H9 (cell line): ENCODE measurements at regions not wholly inside any gene's neighbourhood (a gene's known extent, or its start where the extent isn't known, plus 50 kb on each side); places are given as distances from the start of the nearest gene placed in this dataset.

Experiments used
- DNase-seq: peaks from one replicate; pipeline ENCODE4 v3.0.0-alpha.2; 2017
- H2AFZ ChIP-seq: one replicate; pipeline ENCODE4 v1.6.1; 2013; ENCODE audit warnings: mild to moderate bottlenecking, low read length, control low read depth, moderate library complexity
- H2AK5ac ChIP-seq: 2 replicates; pipeline ENCODE4 v1.6.1; 2013; ENCODE audit warnings: low read length, control low read depth, mixed read lengths; ENCODE audit not compliant: insufficient read length
- H2BK120ac ChIP-seq: one replicate; pipeline ENCODE4 v1.6.1; 2013; ENCODE audit warnings: low read depth, mild to moderate bottlenecking, low read length, control low read depth, inconsistent platforms; ENCODE audit not compliant: poor library complexity, severe bottlenecking
- H2BK12ac ChIP-seq: 2 replicates; pipeline ENCODE4 v1.6.1; 2013; ENCODE audit warnings: low read length, control low read depth, mixed read lengths, low read depth; ENCODE audit not compliant: insufficient read length
- H2BK15ac ChIP-seq: 2 replicates; pipeline ENCODE4 v1.6.1; 2013; ENCODE audit warnings: low read depth, low read length, control low read depth
- H2BK20ac ChIP-seq: one replicate; pipeline ENCODE4 v1.6.1; 2013; ENCODE audit warnings: low read depth, mild to moderate bottlenecking, low read length, control low read depth, inconsistent platforms; ENCODE audit not compliant: poor library complexity, severe bottlenecking
- H2BK5ac ChIP-seq: 2 replicates; pipeline ENCODE4 v1.6.1; 2013; ENCODE audit warnings: low read length, control low read depth, mixed read lengths; ENCODE audit not compliant: insufficient read length
- H3K14ac ChIP-seq: 2 replicates; pipeline ENCODE4 v1.6.1; 2013; ENCODE audit warnings: low read length, control low read depth; ENCODE audit not compliant: insufficient read depth
- H3K18ac ChIP-seq: 2 replicates; pipeline ENCODE4 v1.6.1; 2013; ENCODE audit warnings: low read depth, mild to moderate bottlenecking, mixed read lengths, low read length, control low read depth; ENCODE audit not compliant: insufficient read length
- H3K23ac ChIP-seq: 2 replicates; pipeline ENCODE4 v1.6.1; 2013; ENCODE audit warnings: low read length, control low read depth, mixed read lengths, low read depth; ENCODE audit not compliant: insufficient read length
- H3K23me2 ChIP-seq: 2 replicates; pipeline ENCODE4 v1.6.1; 2013; ENCODE audit warnings: low read depth, mild to moderate bottlenecking, mixed read lengths, low read length, control low read depth; ENCODE audit not compliant: insufficient read length, poor library complexity, severe bottlenecking
- H3K27ac ChIP-seq: 2 replicates; pipeline ENCODE4 v1.5.1; 2013; ENCODE audit warnings: low read length, control low read depth, mixed read lengths, low read depth; ENCODE audit not compliant: insufficient read length
- H3K27me3 ChIP-seq: 2 replicates; pipeline ENCODE4 v1.6.1; 2013; ENCODE audit warnings: low read length, control low read depth, inconsistent platforms; ENCODE audit not compliant: insufficient read depth
- H3K4ac ChIP-seq: 2 replicates; pipeline ENCODE4 v1.6.1; 2013; ENCODE audit warnings: low read depth, mild to moderate bottlenecking, control low read depth, inconsistent platforms, low read length, moderate library complexity
- H3K4me1 ChIP-seq: 2 replicates; pipeline ENCODE4 v1.6.1; 2013; ENCODE audit warnings: low read length, control low read depth, inconsistent platforms; ENCODE audit not compliant: insufficient read depth
- H3K4me2 ChIP-seq: 2 replicates; pipeline ENCODE4 v1.6.1; 2013; ENCODE audit warnings: low read length, control low read depth, mixed read lengths; ENCODE audit not compliant: insufficient read length, insufficient read depth
- H3K56ac ChIP-seq: 2 replicates; pipeline ENCODE4 v1.6.1; 2013; ENCODE audit warnings: low read depth, mild to moderate bottlenecking, mixed read lengths, low read length, control low read depth; ENCODE audit not compliant: insufficient read length
- H3K79me1 ChIP-seq: 2 replicates; pipeline ENCODE4 v1.6.1; 2013; ENCODE audit warnings: low read depth, mild to moderate bottlenecking, moderate library complexity, low read length, control low read depth, inconsistent platforms; ENCODE audit not compliant: insufficient read depth, poor library complexity, severe bottlenecking
- H3K79me2 ChIP-seq: 2 replicates; pipeline ENCODE4 v1.6.1; 2013; ENCODE audit warnings: low read length, control low read depth, inconsistent platforms; ENCODE audit not compliant: insufficient read depth
- H3K9ac ChIP-seq: 2 replicates; pipeline ENCODE4 v1.6.1; 2013; ENCODE audit warnings: low read length, control low read depth, mixed read lengths; ENCODE audit not compliant: insufficient read length; ENCODE audit errors: extremely low read depth
- H3K9me3 ChIP-seq: one replicate; pipeline ENCODE4 v1.6.1; 2013; ENCODE audit warnings: low read depth, low read length, inconsistent platforms; ENCODE audit not compliant: control insufficient read depth
- H3T11ph ChIP-seq: one replicate; pipeline ENCODE4 v1.6.1; 2013; ENCODE audit warnings: mild to moderate bottlenecking, low read length, control low read depth, inconsistent platforms
- H4K20me1 ChIP-seq: one replicate; pipeline ENCODE4 v1.6.1; 2013; ENCODE audit not compliant: control insufficient read depth, insufficient read length, insufficient read depth
- H4K5ac ChIP-seq: 2 replicates; pipeline ENCODE4 v1.6.1; 2013; ENCODE audit warnings: low read depth, mild to moderate bottlenecking, mixed read lengths, low read length, control low read depth; ENCODE audit not compliant: insufficient read length
- H4K8ac ChIP-seq: replicated peaks from 2 replicates; pipeline ENCODE4 v1.6.1; 2013; ENCODE audit warnings: low read length, control low read depth, mixed read lengths, low read depth; ENCODE audit not compliant: insufficient read length
- H4K91ac ChIP-seq: 2 replicates; pipeline ENCODE4 v1.6.1; 2013; ENCODE audit warnings: low read depth, mild to moderate bottlenecking, moderate library complexity, mixed read lengths, low read length, control low read depth; ENCODE audit not compliant: insufficient read length
- H3K27ac Mint-ChIP-seq, 3 experiments: 2 replicates in 2 of 3; 3 replicates in 1 of 3; pipeline ENCODE4 v1.8.0; 2020 to 2021; ENCODE audit warnings: mixed read lengths in 3 of 3, mild to moderate bottlenecking in 1 of 3, moderate library complexity in 1 of 3
- H3K27me3 Mint-ChIP-seq: 2 replicates; pipeline ENCODE4 v1.8.0; 2021; ENCODE audit warnings: low read depth, mild to moderate bottlenecking, moderate library complexity, mixed read lengths
- H3K36me3 Mint-ChIP-seq, 3 experiments: 2 replicates in 2 of 3; 3 replicates in 1 of 3; pipeline ENCODE4 v1.8.0; 2020 to 2021; ENCODE audit warnings: low read depth in 3 of 3, mixed read lengths in 3 of 3; ENCODE audit not compliant: insufficient read depth in 1 of 3
- H3K4me1 Mint-ChIP-seq, 2 experiments: 2 replicates each; pipeline ENCODE4 v1.8.0; 2020; ENCODE audit warnings: mixed read lengths in 2 of 2
- H3K4me3 Mint-ChIP-seq, 2 experiments: 2 replicates in 1 of 2; 3 replicates in 1 of 2; pipeline ENCODE4 v1.8.0; 2020 to 2021; ENCODE audit warnings: mild to moderate bottlenecking in 2 of 2, mixed read lengths in 2 of 2, moderate library complexity in 1 of 2
- H3K9me3 Mint-ChIP-seq, 2 experiments: 2 replicates in 1 of 2; 3 replicates in 1 of 2; pipeline ENCODE4 v1.8.0; 2020; ENCODE audit warnings: mild to moderate bottlenecking in 2 of 2, mixed read lengths in 2 of 2, moderate library complexity in 1 of 2
- CTCF ChIP-seq: fragments of 200-600 bp; sonication (generic); conservative IDR thresholded peaks from 3 replicates; pipeline ENCODE4 v1.8.0; 2021; ENCODE audit warnings: antibody characterized with exemption, mild to moderate bottlenecking
- WGBS: extraction: QIAGEN DNeasy Blood & Tissue Kit; methylation state at CpG from one replicate; pipeline ENCODE4 v1.1.7; 2013; ENCODE audit warnings: missing lambda C conversion rate, low lambda C conversion rate, mixed read lengths; ENCODE audit not compliant: insufficient read length; ENCODE audit errors: extremely low coverage; 5-methylcytosine and 5-hydroxymethylcytosine counted together

GRCh38 chr22:44604991-44605390 is 97.0 kb upstream of the PRR5 start:
- peaks cover 0 to 1% (median 0%) of the 10 kb centered on the region in 3 experiments; a peak in 1 of 7 replicates for H3K36me3 Mint-ChIP-seq

More at GRCh38 chr22:44604991-44605390, 97.0 kb upstream of the PRR5 start:
- no peak for TF ChIP-seq CTCF
- no peak for DNase-seq
- Mint-ChIP-seq H3K4me1 (peaks cover 8 to 18% of the 10 kb centered on the region in 2 experiments; a peak in 3 of 4 replicates), H3K4me3 (no peak overlapping the region; a peak in 1 of 5 replicates), H3K27ac (no peak overlapping the region), H3K27me3 (peaks cover 14% of the 10 kb centered on the region), H3K9me3 (no peaks in the 10 kb centered on the region; a peak in 1 of 5 replicates)
- Histone ChIP-seq H2AK5ac (no peak overlapping the region), H3K56ac (no peak overlapping the region), H3K9ac (no peak overlapping the region), H4K91ac (no peak overlapping the region), H2BK120ac (no peak overlapping the region), H3K14ac (no peak overlapping the region), H3K27me3 (no peaks in the 10 kb centered on the region), H2BK5ac (no peak overlapping the region), H3K23me2 (no peaks in the 10 kb centered on the region), H4K8ac (no peak overlapping the region), H4K20me1 (no peaks in the 10 kb centered on the region), H3T11ph (no peak overlapping the region), H3K27ac (no peak overlapping the region), H3K23ac (no peak overlapping the region), H3K4me2 (no peak overlapping the region), H3K79me2 (no peaks in the 10 kb centered on the region), H2BK15ac (no peak overlapping the region), H2BK20ac (no peak overlapping the region), H3K79me1 (no peaks in the 10 kb centered on the region), H3K9me3 (no peaks in the 10 kb centered on the region), H4K5ac (no peak overlapping the region), H3K4me1 (no peaks in the 10 kb centered on the region), H3K18ac (no peak overlapping the region), H3K4ac (no peak overlapping the region), H2AFZ (no peak overlapping the region), H2BK12ac (no peak overlapping the region)
- no CpG with 5 or more reads among the region's 6 CpGs for WGBS
